Chondrocyte (in vitro differentiated cells): ENCODE measurements at regions not wholly inside any gene's neighbourhood (a gene's known extent, or its start where the extent isn't known, plus 50 kb on each side); places are given as distances from the start of the nearest gene placed in this dataset.
"Not testable (repeated sequence)": the region's sequence is repeated elsewhere in the genome, so short reads cannot be mapped to it uniquely, and the experiment has no call there.

ENCODE experiments used
- DNase-seq: peaks from one replicate; pipeline ENCODE4 v3.0.0; 2021; ENCODE audit warnings: mixed read lengths, low spot score
- H3K27ac Mint-ChIP-seq: one replicate; pipeline ENCODE4 v1.8.0; 2021; ENCODE audit warnings: mild to moderate bottlenecking, moderate library complexity, mixed read lengths; ENCODE audit not compliant: unreplicated experiment
- H3K27me3 Mint-ChIP-seq: 2 replicates; pipeline ENCODE4 v1.8.0; 2021; ENCODE audit warnings: low read depth, mixed read lengths
- H3K36me3 Mint-ChIP-seq: 2 replicates; pipeline ENCODE4 v1.8.0; 2021; ENCODE audit warnings: low read depth, mixed read lengths
- H3K4me1 Mint-ChIP-seq: 2 replicates; pipeline ENCODE4 v1.8.0; 2021; ENCODE audit warnings: low read depth, mild to moderate bottlenecking, mixed read lengths
- H3K4me3 Mint-ChIP-seq: one replicate; pipeline ENCODE4 v1.8.0; 2021; ENCODE audit warnings: mild to moderate bottlenecking, moderate library complexity, mixed read lengths; ENCODE audit not compliant: unreplicated experiment
- H3K9me3 Mint-ChIP-seq: 2 replicates; pipeline ENCODE4 v1.8.0; 2021; ENCODE audit warnings: low read depth, mixed read lengths
- TF ChIP-seq, protein P1 (sequence below): fragments of 200-600 bp; sonication (generic); IDR thresholded peaks from 2 replicates; pipeline ENCODE4 v1.5.0; 2021; ENCODE audit warnings: antibody characterized with exemption, mild to moderate bottlenecking, moderate library complexity

GRCh38 chr12:131422744-131423143, 288.1 kb upstream of the SFSWAP start:
- H3K36me3 Mint-ChIP-seq: peaks cover 1% of the 10 kb centered on the region
- TF ChIP-seq, protein P1, sequence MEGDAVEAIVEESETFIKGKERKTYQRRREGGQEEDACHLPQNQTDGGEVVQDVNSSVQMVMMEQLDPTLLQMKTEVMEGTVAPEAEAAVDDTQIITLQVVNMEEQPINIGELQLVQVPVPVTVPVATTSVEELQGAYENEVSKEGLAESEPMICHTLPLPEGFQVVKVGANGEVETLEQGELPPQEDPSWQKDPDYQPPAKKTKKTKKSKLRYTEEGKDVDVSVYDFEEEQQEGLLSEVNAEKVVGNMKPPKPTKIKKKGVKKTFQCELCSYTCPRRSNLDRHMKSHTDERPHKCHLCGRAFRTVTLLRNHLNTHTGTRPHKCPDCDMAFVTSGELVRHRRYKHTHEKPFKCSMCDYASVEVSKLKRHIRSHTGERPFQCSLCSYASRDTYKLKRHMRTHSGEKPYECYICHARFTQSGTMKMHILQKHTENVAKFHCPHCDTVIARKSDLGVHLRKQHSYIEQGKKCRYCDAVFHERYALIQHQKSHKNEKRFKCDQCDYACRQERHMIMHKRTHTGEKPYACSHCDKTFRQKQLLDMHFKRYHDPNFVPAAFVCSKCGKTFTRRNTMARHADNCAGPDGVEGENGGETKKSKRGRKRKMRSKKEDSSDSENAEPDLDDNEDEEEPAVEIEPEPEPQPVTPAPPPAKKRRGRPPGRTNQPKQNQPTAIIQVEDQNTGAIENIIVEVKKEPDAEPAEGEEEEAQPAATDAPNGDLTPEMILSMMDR: no peak
- peaks cover 9% of the 10 kb centered on the region for H3K27me3 Mint-ChIP-seq
- no peak for DNase-seq
- H3K4me1 Mint-ChIP-seq: no peaks in the 10 kb centered on the region
- no peak overlapping the region for H3K27ac Mint-ChIP-seq
- H3K4me3 Mint-ChIP-seq: no peak overlapping the region
- peaks cover 19% of the 10 kb centered on the region for H3K9me3 Mint-ChIP-seq

DNA sequence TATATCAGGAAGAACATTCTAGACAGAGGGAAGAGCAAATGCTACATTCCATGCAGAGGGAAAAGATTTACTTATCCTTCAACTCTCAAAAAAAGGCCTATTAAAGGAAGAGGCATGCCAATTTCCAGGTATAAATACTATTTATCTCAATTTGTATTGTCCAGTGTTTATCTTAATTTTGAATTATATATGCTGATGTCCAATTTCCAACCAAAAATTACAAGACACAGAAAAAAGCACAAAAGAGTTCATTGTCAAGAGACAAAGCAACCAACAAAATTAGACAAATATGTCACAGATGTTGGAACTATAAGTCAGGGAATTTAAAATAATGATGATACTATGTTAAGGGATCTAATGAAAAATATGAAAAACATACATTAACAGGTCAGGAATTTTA, 286.6 kb upstream of the SFSWAP start:
- TF ChIP-seq, protein P1: no peak
- peaks cover 19% of the 10 kb centered on the region for H3K9me3 Mint-ChIP-seq
- no peak overlapping the region for H3K4me3 Mint-ChIP-seq
- DNase-seq: no peak
- H3K36me3 Mint-ChIP-seq: peaks cover 1% of the 10 kb centered on the region
- H3K27ac Mint-ChIP-seq: no peak overlapping the region
- H3K27me3 Mint-ChIP-seq: peaks cover 12% of the 10 kb centered on the region
- no peaks in the 10 kb centered on the region for H3K4me1 Mint-ChIP-seq

DNA sequence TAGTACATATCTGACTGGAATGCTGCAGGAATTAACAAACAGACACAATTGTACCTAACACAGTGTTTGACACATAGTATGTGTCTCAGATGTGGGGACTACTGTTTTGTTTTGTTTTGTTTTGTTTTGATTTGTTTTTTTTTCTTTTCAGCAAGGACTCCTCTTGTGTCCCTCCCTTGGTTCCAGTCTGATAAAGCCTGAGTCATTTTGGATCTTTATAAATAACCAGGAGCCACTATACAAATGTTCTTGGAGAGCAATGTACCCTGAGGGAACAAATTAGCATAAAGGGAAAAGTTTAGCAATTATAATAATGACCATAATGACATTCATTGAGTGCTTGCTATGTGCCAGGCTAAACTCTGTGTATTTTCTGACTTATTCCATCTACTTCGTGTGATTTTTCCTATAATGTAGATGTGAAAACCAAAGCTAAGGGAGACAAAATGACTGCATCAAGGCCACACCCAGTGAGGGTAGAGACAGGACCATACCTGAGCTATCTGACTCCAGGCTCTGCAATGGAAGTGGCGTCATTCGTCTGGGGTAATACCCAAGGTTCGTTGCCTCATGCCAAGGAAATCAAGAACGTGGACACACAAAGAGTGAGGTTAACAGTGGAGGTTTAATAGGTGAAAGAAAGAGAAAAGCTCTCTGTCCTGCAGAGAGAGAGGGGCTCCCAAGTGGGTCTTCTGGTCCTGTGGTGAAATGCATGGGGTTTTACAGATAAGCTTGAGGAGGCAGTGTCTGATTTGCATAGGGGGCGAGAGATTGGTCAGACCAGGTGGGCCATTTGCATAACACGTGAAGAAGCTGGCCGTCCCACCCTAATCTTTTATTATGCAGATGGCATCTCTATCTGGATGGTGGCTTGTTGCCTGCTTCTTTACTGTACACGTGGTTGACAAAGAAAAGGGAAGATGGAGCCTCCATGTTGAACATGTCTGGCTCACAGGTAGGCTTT, 285.5 kb upstream of the SFSWAP start:
- DNase-seq: no peak
- peaks cover 22% of the 10 kb centered on the region for H3K9me3 Mint-ChIP-seq
- no peaks in the 10 kb centered on the region for H3K4me1 Mint-ChIP-seq
- peaks cover 1% of the 10 kb centered on the region for H3K36me3 Mint-ChIP-seq
- H3K27ac Mint-ChIP-seq: no peak overlapping the region
- TF ChIP-seq, protein P1: no peak
- peaks cover 15% of the 10 kb centered on the region for H3K27me3 Mint-ChIP-seq
- H3K4me3 Mint-ChIP-seq: no peak overlapping the region

DNA sequence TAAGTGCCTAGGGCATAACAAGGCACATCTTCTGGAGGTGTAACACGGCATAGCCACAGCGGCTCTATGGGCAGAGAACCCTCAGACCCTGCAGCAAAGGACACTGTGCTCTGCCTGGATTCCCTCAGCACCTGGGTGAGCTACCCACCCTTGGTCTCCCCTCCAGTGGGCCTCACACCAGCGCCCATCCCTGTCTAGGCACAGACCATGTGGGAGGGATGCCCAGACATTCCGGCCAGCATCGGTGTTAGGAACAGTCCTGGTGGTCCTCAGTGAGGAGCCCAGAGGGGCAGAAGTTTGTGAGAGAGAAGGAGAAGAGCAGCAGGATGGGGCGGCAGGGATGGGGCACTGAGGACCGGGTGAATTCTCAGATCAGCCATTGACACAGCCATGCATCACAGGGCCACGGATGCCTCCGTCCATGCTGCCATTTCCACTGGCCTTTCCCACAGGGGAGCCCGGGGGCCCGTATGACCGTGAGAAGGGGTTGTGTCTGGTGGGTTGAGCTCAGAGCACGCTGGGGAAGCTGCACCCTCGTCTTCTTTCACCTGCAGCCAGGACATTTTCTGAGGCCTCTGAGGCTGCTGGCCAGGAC, 282.7 kb upstream of the SFSWAP start:
- peaks cover 22% of the 10 kb centered on the region for H3K9me3 Mint-ChIP-seq
- no peak overlapping the region for H3K27ac Mint-ChIP-seq
- no peaks in the 10 kb centered on the region for H3K4me1 Mint-ChIP-seq
- peaks cover 19% of the 10 kb centered on the region for H3K27me3 Mint-ChIP-seq
- DNase-seq: no peak
- no peak overlapping the region for H3K4me3 Mint-ChIP-seq
- H3K36me3 Mint-ChIP-seq: peaks cover 3% of the 10 kb centered on the region
- TF ChIP-seq, protein P1: no peak

DNA sequence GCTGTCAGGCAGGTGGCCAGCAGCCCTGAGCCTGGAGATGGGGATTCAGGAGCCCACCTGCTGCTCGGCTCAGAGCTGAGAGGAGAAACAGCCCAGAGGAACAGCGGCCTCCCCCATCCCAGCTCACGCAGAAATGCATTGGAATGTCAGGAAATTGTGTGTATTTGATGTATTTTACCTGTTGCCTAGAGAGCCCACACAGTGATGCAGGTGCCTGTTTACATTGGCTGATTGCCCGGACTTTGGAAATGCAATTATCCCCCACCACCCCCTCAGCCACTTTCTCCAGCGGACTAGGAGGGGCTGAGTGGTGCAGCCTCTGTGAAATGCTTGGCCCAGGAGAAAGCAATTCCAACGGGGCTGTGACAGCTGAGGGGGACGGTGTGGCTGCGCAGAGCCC, 281.7 kb upstream of the SFSWAP start:
- not testable (repeated sequence) for H3K36me3 Mint-ChIP-seq, H3K4me3 Mint-ChIP-seq, H3K27ac Mint-ChIP-seq, DNase-seq, H3K4me1 Mint-ChIP-seq
- peaks cover 19% of the 10 kb centered on the region for H3K27me3 Mint-ChIP-seq
- H3K9me3 Mint-ChIP-seq: peaks cover 12% of the 10 kb centered on the region

- not testable (repeated sequence) for H3K9me3 Mint-ChIP-seq, H3K36me3 Mint-ChIP-seq, H3K27ac Mint-ChIP-seq, H3K4me3 Mint-ChIP-seq, DNase-seq, H3K4me1 Mint-ChIP-seq
- peaks cover 22% of the 10 kb centered on the region for H3K27me3 Mint-ChIP-seq
These were observed 281.2 kb upstream of the SFSWAP start for GRCh38 chr12:131429697-131430096.
